Esophagus squamous epithelium (tissue), 4 donors: ENCODE measurements at regions not wholly inside any gene's neighbourhood (a gene's known extent, or its start where the extent isn't known, plus 50 kb on each side); places are given as distances from the start of the nearest gene placed in this dataset.

ENCODE experiments used
- POLR2A ChIP-seq, 4 donors: fragments of 450-650 bp; IDR thresholded peaks; one replicate each; pipeline ENCODE4 v1.6.1; 2017; ENCODE audit warnings: antibody characterized with exemption in 4 of 4, mild to moderate bottlenecking in 4 of 4, moderate library complexity in 3 of 4
- TF ChIP-seq, protein P1 (sequence below), 6 experiments: fragments of 450-650 bp in 4 of 6; fragments of 200-600 bp in 2 of 6; sonication (generic) in 2 of 6; IDR thresholded peaks; one replicate each; pipeline ENCODE4 v1.5.1; 2016 to 2019; ENCODE audit warnings: antibody characterized with exemption in 6 of 6, mild to moderate bottlenecking in 4 of 6, moderate library complexity in 4 of 6

- TF ChIP-seq, protein P1, sequence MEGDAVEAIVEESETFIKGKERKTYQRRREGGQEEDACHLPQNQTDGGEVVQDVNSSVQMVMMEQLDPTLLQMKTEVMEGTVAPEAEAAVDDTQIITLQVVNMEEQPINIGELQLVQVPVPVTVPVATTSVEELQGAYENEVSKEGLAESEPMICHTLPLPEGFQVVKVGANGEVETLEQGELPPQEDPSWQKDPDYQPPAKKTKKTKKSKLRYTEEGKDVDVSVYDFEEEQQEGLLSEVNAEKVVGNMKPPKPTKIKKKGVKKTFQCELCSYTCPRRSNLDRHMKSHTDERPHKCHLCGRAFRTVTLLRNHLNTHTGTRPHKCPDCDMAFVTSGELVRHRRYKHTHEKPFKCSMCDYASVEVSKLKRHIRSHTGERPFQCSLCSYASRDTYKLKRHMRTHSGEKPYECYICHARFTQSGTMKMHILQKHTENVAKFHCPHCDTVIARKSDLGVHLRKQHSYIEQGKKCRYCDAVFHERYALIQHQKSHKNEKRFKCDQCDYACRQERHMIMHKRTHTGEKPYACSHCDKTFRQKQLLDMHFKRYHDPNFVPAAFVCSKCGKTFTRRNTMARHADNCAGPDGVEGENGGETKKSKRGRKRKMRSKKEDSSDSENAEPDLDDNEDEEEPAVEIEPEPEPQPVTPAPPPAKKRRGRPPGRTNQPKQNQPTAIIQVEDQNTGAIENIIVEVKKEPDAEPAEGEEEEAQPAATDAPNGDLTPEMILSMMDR (IDR thresholded peaks at IDR 0.05): no peak
- TF ChIP-seq POLR2A (IDR thresholded peaks at IDR 0.05): no peak
Measured at GRCh38 chr2:65700004-65700651, 267.7 kb upstream of the SPRED2 start.
